Parathyroid adenoma (tissue), 2 donors: ENCODE measurements at regions not wholly inside any gene's neighbourhood (a gene's known extent, or its start where the extent isn't known, plus 50 kb on each side); places are given as distances from the start of the nearest gene placed in this dataset.

ENCODE experiments used
- H2AFZ ChIP-seq: fragments of 300-600 bp; sonication (generic); one replicate; pipeline ENCODE4 v1.7.0; 2017; ENCODE audit warnings: antibody characterized with exemption, mild to moderate bottlenecking
- H3K27ac ChIP-seq: fragments of 300-600 bp; sonication (generic); one replicate; pipeline ENCODE4 v1.7.0; 2017
- H3K27me3 ChIP-seq: fragments of 300-600 bp; sonication (generic); one replicate; pipeline ENCODE4 v1.7.0; 2017; ENCODE audit warnings: low read length; ENCODE audit not compliant: control insufficient read depth, insufficient read depth
- H3K36me3 ChIP-seq: fragments of 300-600 bp; sonication (generic); one replicate; pipeline ENCODE4 v1.7.0; 2017; ENCODE audit warnings: low read length; ENCODE audit not compliant: control insufficient read depth, insufficient read depth
- H3K4me1 ChIP-seq: fragments of 300-600 bp; sonication (generic); one replicate; pipeline ENCODE4 v1.7.0; 2017; ENCODE audit warnings: control low read depth
- H3K4me2 ChIP-seq: fragments of 300-600 bp; sonication (generic); one replicate; pipeline ENCODE4 v1.7.0; 2017; ENCODE audit warnings: low read length
- H3K4me3 ChIP-seq: fragments of 300-600 bp; sonication (generic); one replicate; pipeline ENCODE4 v1.7.0; 2017; ENCODE audit warnings: low read depth, low read length
- H3K79me2 ChIP-seq: fragments of 300-600 bp; sonication (generic); one replicate; pipeline ENCODE4 v1.7.0; 2017; ENCODE audit warnings: control low read depth
- H3K9ac ChIP-seq: fragments of 300-600 bp; sonication (generic); one replicate; pipeline ENCODE4 v1.7.0; 2017; ENCODE audit warnings: mild to moderate bottlenecking
- H3K9me3 ChIP-seq: fragments of 300-600 bp; sonication (generic); one replicate; pipeline ENCODE4 v1.7.0; 2017; ENCODE audit warnings: low read length; ENCODE audit not compliant: control insufficient read depth
- CTCF ChIP-seq: fragments of 300-600 bp; sonication (generic); IDR thresholded peaks from one replicate; pipeline ENCODE4 v1.7.0; 2017; ENCODE audit warnings: antibody characterized with exemption, mild to moderate bottlenecking
- donor health status: primary hyperparathyroidism.

GRCh38 chr10:47159361-47160260 lies 140.4 kb upstream of the GDF10 start:
- Histone ChIP-seq H3K9ac (no peak overlapping the region), H3K36me3 (no peaks in the 10 kb centered on the region), H3K27ac (no peak overlapping the region), H3K79me2 (no peaks in the 10 kb centered on the region), H3K4me3 (no peak overlapping the region), H3K27me3 (no peaks in the 10 kb centered on the region), H3K9me3 (peaks cover 7% of the 10 kb centered on the region), H3K4me2 (no peak overlapping the region), H3K4me1 (no peaks in the 10 kb centered on the region), H2AFZ (no peak overlapping the region)
- no peak for TF ChIP-seq CTCF

- no peak overlapping the region for H3K4me2 ChIP-seq
- no peaks in the 10 kb centered on the region for H3K27me3 ChIP-seq
- no peaks in the 10 kb centered on the region for H3K9me3 ChIP-seq
- no peak overlapping the region for H2AFZ ChIP-seq
- no peak overlapping the region for H3K27ac ChIP-seq
- no peaks in the 10 kb centered on the region for H3K36me3 ChIP-seq
- no peaks in the 10 kb centered on the region for H3K4me1 ChIP-seq
- H3K4me3 ChIP-seq = no peak overlapping the region
- H3K79me2 ChIP-seq = no peaks in the 10 kb centered on the region
- H3K9ac ChIP-seq = no peak overlapping the region
- no peak for TF ChIP-seq CTCF
Observed at GRCh38 chr10:47160261-47160908, 139.6 kb upstream of the GDF10 start.

GRCh38 chr10:47160967-47161366 lies 139.0 kb upstream of the GDF10 start:
- TF ChIP-seq CTCF = no peak
- Histone ChIP-seq H3K9ac (no peak overlapping the region), H2AFZ (no peak overlapping the region), H3K4me2 (no peak overlapping the region), H3K79me2 (no peaks in the 10 kb centered on the region), H3K27me3 (no peaks in the 10 kb centered on the region), H3K9me3 (no peaks in the 10 kb centered on the region), H3K4me1 (no peaks in the 10 kb centered on the region), H3K36me3 (no peaks in the 10 kb centered on the region), H3K4me3 (no peak overlapping the region), H3K27ac (no peak overlapping the region)

GRCh38 chr10:47161465-47161864 lies 138.5 kb upstream of the GDF10 start:
- no peak overlapping the region for H3K4me3 ChIP-seq
- H3K36me3 ChIP-seq = no peaks in the 10 kb centered on the region
- no peak overlapping the region for H3K9ac ChIP-seq
- H3K27me3 ChIP-seq = no peaks in the 10 kb centered on the region
- TF ChIP-seq CTCF = no peak
- H3K9me3 ChIP-seq = no peaks in the 10 kb centered on the region
- no peak overlapping the region for H3K4me2 ChIP-seq
- H2AFZ ChIP-seq = no peak overlapping the region
- H3K27ac ChIP-seq = no peak overlapping the region
- H3K79me2 ChIP-seq = no peaks in the 10 kb centered on the region
- H3K4me1 ChIP-seq = no peaks in the 10 kb centered on the region
